GM18519 (cell line): ENCODE measurements at regions not wholly inside any gene's neighbourhood (a gene's known extent, or its start where the extent isn't known, plus 50 kb on each side); places are given as distances from the start of the nearest gene placed in this dataset.

Experiments used
- ATAC-seq: cut with Tn5 transposase; IDR thresholded peaks from one replicate; pipeline ENCODE4 v1.9.1; 2021; ENCODE audit warnings: mild to moderate bottlenecking, moderate library complexity; ENCODE audit not compliant: unreplicated experiment, low FRiP score

DNA sequence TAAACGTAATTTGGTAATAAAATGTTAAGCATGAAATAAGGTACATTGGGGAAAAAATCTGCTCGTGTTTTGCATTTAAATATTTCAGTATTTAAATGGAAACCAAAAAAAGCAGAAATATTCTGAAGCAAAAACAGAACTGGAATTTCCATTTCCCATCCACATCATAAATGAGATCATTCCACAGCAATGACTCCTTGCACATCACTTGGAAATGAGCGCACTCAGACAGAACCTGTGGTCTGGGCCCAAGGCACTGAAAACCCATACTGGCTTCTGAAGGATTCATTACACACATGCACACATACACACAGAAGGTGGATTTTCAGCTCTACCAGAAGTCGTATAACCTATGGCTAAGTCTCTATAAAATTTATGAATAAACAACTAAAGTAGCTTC is 174.8 kb downstream of the IBTK start:
- no peak for ATAC-seq

- ATAC-seq, result no peak
Observed at GRCh38 chr6:82072121-82072521, 175.4 kb downstream of the IBTK start.

GRCh38 chr6:82068721-82069120 is 178.8 kb downstream of the IBTK start:
- no peak for ATAC-seq

- peak; percentile 98 for ATAC-seq
Observed at GRCh38 chr6:82066991-82067411, 180.5 kb downstream of the IBTK start.

GRCh38 chr6:82066196-82066595 is 181.3 kb downstream of the IBTK start:
- ATAC-seq, result no peak

- ATAC-seq, result no peak
Observed at GRCh38 chr6:82063574-82063973, 184.0 kb downstream of the IBTK start.

GRCh38 chr6:82062219-82062618 is 185.3 kb downstream of the IBTK start:
- no peak for ATAC-seq

DNA sequence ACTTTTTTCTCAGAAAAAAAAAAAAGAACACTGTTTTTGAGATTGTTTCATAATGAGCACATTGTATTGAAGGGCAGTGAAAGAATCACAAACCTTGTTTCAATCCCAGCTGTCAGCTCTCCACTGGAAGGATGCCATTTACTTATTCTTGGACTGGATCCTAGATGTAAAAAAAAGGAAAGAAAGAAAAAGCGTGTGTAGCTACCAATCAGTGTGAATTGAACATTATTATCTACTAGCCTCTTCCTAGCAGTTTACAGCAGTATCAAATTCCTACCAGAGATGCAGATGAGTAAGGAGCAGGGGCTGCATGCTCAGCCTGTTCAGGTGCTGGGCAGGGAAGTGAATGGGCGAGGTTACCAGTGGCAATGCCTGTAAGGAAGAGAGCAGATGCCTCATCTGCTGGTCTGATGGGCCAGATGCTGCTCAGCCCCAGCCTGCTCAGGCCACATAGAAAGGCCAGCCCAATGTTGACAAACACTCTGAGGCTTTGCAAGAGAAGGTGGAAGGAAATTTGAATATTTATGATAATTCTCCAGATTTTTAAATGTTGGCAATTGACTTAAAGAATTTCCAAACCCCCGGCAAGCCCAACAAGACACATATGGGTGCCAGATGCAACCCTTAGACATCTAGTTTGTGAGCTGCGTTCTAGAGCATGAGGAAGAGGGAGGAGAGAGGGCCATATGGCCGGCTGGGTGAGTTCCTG is 189.5 kb downstream of the IBTK start:
- ATAC-seq, result no peak

GRCh38 chr6:82056567-82056966 is 191.0 kb downstream of the IBTK start:
- ATAC-seq, result no peak

GRCh38 chr6:82045965-82046756 is 201.4 kb downstream of the IBTK start:
- no peak for ATAC-seq

GRCh38 chr6:82040405-82041221 is 206.9 kb downstream of the IBTK start:
- peak; percentile 60 for ATAC-seq

DNA sequence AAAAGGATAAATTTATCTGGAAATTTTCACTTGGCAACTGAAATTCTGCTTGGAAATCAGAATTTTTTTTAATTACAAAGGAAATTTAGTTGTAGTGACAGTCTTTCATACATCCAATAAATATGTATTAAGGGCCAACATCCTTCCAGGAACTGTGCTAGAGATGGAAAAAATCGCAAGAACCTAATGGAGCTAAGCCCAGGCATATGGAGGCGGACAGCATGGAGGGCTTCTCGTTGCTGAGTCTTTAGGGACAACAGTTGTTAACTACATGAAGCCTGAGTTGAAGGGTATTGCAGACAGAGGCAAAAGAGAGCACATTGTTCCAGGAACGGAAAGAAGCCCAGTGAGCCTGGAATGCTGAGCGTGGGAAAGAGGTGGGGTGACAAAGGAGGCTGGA is 208.9 kb downstream of the IBTK start:
- ATAC-seq, result no peak

GRCh38 chr6:82035526-82035925 is 212.0 kb downstream of the IBTK start:
- ATAC-seq, result no peak

DNA sequence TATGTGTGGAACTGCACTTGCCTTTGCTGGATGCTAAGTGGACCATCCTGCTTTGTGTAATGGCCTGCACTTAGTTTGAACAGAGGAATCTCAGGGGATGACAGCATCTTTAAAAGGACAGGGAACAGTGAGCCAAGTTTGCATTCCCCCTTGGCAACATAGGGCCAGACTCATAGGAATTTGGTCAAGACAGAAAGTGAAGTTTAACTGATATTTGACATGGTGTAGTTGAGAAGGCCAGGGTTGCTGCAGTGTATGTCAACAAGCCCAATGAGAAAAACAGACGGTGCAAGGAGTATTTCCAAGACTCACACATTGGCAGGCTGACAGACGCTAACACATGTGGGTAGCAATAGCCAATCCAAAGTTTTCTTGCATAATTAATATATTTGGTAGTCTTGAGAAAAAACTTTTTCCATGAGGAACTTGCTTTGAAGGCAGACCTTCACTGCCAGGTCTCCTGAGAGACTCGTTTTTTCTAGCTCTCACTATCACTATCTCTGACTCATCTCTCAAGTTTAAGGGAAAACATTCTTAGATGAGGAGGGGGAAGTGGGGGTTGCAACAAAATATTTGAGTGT is 213.8 kb downstream of the IBTK start:
- ATAC-seq, result no peak

- ATAC-seq, result no peak
Observed at GRCh38 chr6:82032444-82032843, 215.1 kb downstream of the IBTK start.

GRCh38 chr6:82030761-82031503 is 216.6 kb downstream of the IBTK start:
- no peak for ATAC-seq

GRCh38 chr6:82030301-82030700 is 217.2 kb downstream of the IBTK start:
- ATAC-seq, result no peak

DNA sequence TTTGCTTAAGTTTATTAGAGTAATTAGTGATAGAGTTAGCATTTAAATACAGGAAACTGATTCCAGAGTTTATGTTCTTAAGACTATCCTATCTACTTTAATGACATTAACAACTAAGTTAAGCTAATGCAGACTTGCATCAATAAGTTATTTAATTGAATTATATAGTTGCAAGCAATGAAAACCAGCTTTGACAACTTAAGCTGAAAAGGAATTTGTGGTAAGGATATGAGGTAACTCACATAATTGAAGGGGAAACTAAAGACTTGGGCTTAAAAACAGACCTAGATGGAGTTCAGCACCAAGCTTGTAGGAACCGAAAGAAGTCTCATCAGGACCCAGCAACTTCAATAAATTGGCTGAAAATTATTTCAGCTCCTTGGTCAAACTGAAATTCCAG is 222.3 kb downstream of the IBTK start:
- no peak for ATAC-seq

GRCh38 chr6:82022614-82023129 is 224.9 kb downstream of the IBTK start:
- ATAC-seq, result no peak

- no peak for ATAC-seq
Observed at GRCh38 chr6:82017773-82018172, 229.8 kb downstream of the IBTK start.
